ENCODE measurements at regions not wholly inside any gene's neighbourhood (a gene's known extent, or its start where the extent isn't known, plus 50 kb on each side); places are given as distances from the start of the nearest gene placed in this dataset.
"Not testable (repeated sequence)": the region's sequence is repeated elsewhere in the genome, so short reads cannot be mapped to it uniquely, and the experiment has no call there.

GRCh38 chr7:351681-352480 lies 61.9 kb downstream of the FOXL3 start:
- Histone ChIP-seq H3K36me3 (replicated peaks; ENCODE audit: control insufficient read depth, insufficient read depth, low read length) (no peaks in the 10 kb centered on the region), H3K27me3 (ENCODE audit: control insufficient read depth, insufficient read depth, low read length) (no peaks in the 10 kb centered on the region), H3K4me3 (ENCODE audit: insufficient read depth, low read depth, low read length) (no peak overlapping the region)
- DNase-seq, result peak; percentile 80

- Histone ChIP-seq H3K27me3 (ENCODE audit: control insufficient read depth, insufficient read depth, low read length) (no peaks in the 10 kb centered on the region), H3K36me3 (replicated peaks; ENCODE audit: control insufficient read depth, insufficient read depth, low read length) (no peaks in the 10 kb centered on the region), H3K4me3 (ENCODE audit: insufficient read depth, low read depth, low read length) (no peak overlapping the region)
- DNase-seq, result no peak
These were observed 63.9 kb downstream of the FOXL3 start for GRCh38 chr7:353746-354325.

GRCh38 chr7:354597-355470 lies 64.9 kb downstream of the FOXL3 start:
- no peak overlapping the region for H3K4me3 ChIP-seq (ENCODE audit: insufficient read depth, low read depth, low read length)
- no peak for DNase-seq
- no peaks in the 10 kb centered on the region for H3K36me3 ChIP-seq (replicated peaks; ENCODE audit: control insufficient read depth, insufficient read depth, low read length)
- no peaks in the 10 kb centered on the region for H3K27me3 ChIP-seq (ENCODE audit: control insufficient read depth, insufficient read depth, low read length)

GRCh38 chr7:355568-355967 lies 65.6 kb downstream of the FOXL3 start:
- DNase-seq, result no peak
- Histone ChIP-seq H3K27me3 (ENCODE audit: control insufficient read depth, insufficient read depth, low read length) (no peaks in the 10 kb centered on the region; the same call in 1 of the 2 replicates), H3K4me3 (ENCODE audit: insufficient read depth, low read depth, low read length) (no peak overlapping the region)

GRCh38 chr7:356087-356486 lies 66.1 kb downstream of the FOXL3 start:
- Histone ChIP-seq H3K36me3 (replicated peaks; ENCODE audit: control insufficient read depth, insufficient read depth, low read length) (no peaks in the 10 kb centered on the region), H3K27me3 (ENCODE audit: control insufficient read depth, insufficient read depth, low read length) (no peaks in the 10 kb centered on the region; the same call in 1 of the 2 replicates), H3K4me3 (ENCODE audit: insufficient read depth, low read depth, low read length) (no peak overlapping the region)
- no peak for DNase-seq

More at GRCh38 chr7:355568-355967, 65.6 kb downstream of the FOXL3 start:
- H3K36me3 ChIP-seq (replicated peaks; ENCODE audit: control insufficient read depth, insufficient read depth, low read length), result no peaks in the 10 kb centered on the region

GRCh38 chr7:356691-357462 lies 66.9 kb downstream of the FOXL3 start:
- no peak overlapping the region for H3K4me3 ChIP-seq (ENCODE audit: insufficient read depth, low read depth, low read length)
- DNase-seq, result no peak
- H3K36me3 ChIP-seq (replicated peaks; ENCODE audit: control insufficient read depth, insufficient read depth, low read length), result no peaks in the 10 kb centered on the region
- H3K27me3 ChIP-seq (ENCODE audit: control insufficient read depth, insufficient read depth, low read length), result no peaks in the 10 kb centered on the region; the same call in 1 of the 2 replicates

- Histone ChIP-seq H3K36me3 (replicated peaks; ENCODE audit: control insufficient read depth, insufficient read depth, low read length) (no peaks in the 10 kb centered on the region), H3K27me3 (ENCODE audit: control insufficient read depth, insufficient read depth, low read length) (no peaks in the 10 kb centered on the region; the same call in 1 of the 2 replicates), H3K4me3 (ENCODE audit: insufficient read depth, low read depth, low read length) (no peak overlapping the region)
- DNase-seq, result no peak
These were observed 67.7 kb downstream of the FOXL3 start for GRCh38 chr7:357531-358209.

- no peak for DNase-seq
- Histone ChIP-seq H3K36me3 (replicated peaks; ENCODE audit: control insufficient read depth, insufficient read depth, low read length) (no peaks in the 10 kb centered on the region), H3K4me3 (ENCODE audit: insufficient read depth, low read depth, low read length) (no peak overlapping the region), H3K27me3 (ENCODE audit: control insufficient read depth, insufficient read depth, low read length) (no peaks in the 10 kb centered on the region; the same call in 1 of the 2 replicates)
These were observed 68.4 kb downstream of the FOXL3 start for GRCh38 chr7:358352-358751.

GRCh38 chr7:359226-359765 lies 69.3 kb downstream of the FOXL3 start:
- DNase-seq, result no peak
- Histone ChIP-seq H3K27me3 (ENCODE audit: control insufficient read depth, insufficient read depth, low read length) (no peaks in the 10 kb centered on the region; the same call in 1 of the 2 replicates), H3K4me3 (ENCODE audit: insufficient read depth, low read depth, low read length) (no peak overlapping the region), H3K36me3 (replicated peaks; ENCODE audit: control insufficient read depth, insufficient read depth, low read length) (no peaks in the 10 kb centered on the region)

GRCh38 chr7:359766-360361 lies 69.9 kb downstream of the FOXL3 start:
- Histone ChIP-seq H3K27me3 (ENCODE audit: control insufficient read depth, insufficient read depth, low read length) (no peaks in the 10 kb centered on the region; the same call in 1 of the 2 replicates), H3K36me3 (replicated peaks; ENCODE audit: control insufficient read depth, insufficient read depth, low read length) (no peaks in the 10 kb centered on the region), H3K4me3 (ENCODE audit: insufficient read depth, low read depth, low read length) (no peak overlapping the region)
- no peak for DNase-seq

GRCh38 chr7:360454-361100 lies 70.6 kb downstream of the FOXL3 start:
- H3K27me3 ChIP-seq (ENCODE audit: control insufficient read depth, insufficient read depth, low read length), result no peaks in the 10 kb centered on the region; the same call in 1 of the 2 replicates
- peak; percentile 72 for DNase-seq
- no peak overlapping the region for H3K4me3 ChIP-seq (ENCODE audit: insufficient read depth, low read depth, low read length)
- H3K36me3 ChIP-seq (replicated peaks; ENCODE audit: control insufficient read depth, insufficient read depth, low read length), result no peaks in the 10 kb centered on the region

- not testable (repeated sequence) for H3K27me3 ChIP-seq (ENCODE audit: control insufficient read depth, insufficient read depth, low read length); H3K36me3 ChIP-seq (replicated peaks; ENCODE audit: control insufficient read depth, insufficient read depth, low read length); DNase-seq; H3K4me3 ChIP-seq (ENCODE audit: insufficient read depth, low read depth, low read length)
These were observed 71.2 kb downstream of the FOXL3 start for GRCh38 chr7:361182-361581.

All from H7 (cell line).